ENCODE measurements at regions not wholly inside any gene's neighbourhood (a gene's known extent, or its start where the extent isn't known, plus 50 kb on each side); places are given as distances from the start of the nearest gene placed in this dataset.

DNA sequence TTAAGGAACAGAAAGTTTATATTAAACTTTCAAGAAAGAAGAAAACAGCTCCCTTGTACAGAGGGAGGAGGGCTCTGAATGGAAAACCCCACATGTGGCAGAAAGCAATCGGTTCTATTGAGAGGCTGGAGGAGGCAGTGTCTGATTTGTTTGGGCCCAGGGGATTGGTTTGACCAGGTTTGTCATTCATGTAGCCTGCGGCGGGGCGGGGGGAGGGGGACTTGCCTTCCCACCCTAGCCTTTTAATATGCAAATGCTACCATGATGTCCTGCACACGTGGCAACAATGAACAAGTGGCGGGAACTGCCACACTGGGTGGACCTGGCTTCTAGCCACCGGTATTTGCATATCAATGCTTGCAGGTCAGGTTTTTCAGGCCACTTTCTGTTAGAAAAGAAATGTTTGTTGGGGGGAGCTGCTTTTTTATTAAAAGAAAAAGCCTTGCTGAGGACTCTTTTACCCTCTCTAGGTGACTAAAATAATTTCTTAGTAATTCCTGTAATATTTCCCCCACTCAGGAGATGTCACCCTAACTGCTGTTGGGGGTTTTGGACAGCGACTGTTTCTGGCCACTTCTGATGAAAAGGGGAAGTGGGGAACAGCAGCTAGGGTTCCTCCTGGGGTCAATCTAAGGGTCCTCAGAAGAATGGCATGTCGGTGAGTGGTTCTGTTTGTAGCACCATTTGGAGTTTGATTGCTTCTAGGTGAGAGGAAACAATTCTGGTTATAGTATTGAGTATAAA lies 691.2 kb downstream of the TBL1XR1 start:
- DNase-seq (ENCODE audit: extremely low spot score): no peak
- ChIA-PET CTCF (no interaction called here), POLR2A (no interaction called here)
- TF ChIP-seq, protein P1, sequence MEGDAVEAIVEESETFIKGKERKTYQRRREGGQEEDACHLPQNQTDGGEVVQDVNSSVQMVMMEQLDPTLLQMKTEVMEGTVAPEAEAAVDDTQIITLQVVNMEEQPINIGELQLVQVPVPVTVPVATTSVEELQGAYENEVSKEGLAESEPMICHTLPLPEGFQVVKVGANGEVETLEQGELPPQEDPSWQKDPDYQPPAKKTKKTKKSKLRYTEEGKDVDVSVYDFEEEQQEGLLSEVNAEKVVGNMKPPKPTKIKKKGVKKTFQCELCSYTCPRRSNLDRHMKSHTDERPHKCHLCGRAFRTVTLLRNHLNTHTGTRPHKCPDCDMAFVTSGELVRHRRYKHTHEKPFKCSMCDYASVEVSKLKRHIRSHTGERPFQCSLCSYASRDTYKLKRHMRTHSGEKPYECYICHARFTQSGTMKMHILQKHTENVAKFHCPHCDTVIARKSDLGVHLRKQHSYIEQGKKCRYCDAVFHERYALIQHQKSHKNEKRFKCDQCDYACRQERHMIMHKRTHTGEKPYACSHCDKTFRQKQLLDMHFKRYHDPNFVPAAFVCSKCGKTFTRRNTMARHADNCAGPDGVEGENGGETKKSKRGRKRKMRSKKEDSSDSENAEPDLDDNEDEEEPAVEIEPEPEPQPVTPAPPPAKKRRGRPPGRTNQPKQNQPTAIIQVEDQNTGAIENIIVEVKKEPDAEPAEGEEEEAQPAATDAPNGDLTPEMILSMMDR (IDR thresholded peaks at IDR 0.05; ENCODE audit: control extremely low read depth, extremely low read depth, low read depth, missing control alignments): no peak

DNA sequence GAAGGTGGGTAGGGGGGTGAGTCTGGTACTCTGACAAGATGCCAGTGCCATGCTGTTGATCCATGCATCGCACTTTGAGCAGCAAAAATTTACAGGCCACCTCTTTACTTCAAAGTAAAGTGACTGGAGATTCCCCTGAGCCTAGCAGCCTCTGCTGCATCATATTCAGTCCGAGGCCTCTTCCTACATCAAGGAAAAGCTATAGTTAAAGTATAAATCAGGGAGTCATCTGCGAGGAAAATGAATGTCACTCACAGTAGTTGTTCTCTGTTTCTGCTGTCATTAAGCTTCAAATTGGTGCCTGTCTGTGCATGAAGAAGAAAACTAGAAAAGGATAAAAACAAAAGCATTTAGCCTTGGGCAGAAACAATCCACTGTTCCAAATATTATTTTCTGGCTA lies 706.2 kb downstream of the TBL1XR1 start:
- POLR2A ChIA-PET: no interaction called here
- TF ChIP-seq, protein P1 (IDR thresholded peaks at IDR 0.05; ENCODE audit: control extremely low read depth, extremely low read depth, low read depth, missing control alignments): no peak
- DNase-seq (ENCODE audit: extremely low spot score): no peak
- CTCF ChIA-PET: no interaction called here

DNA sequence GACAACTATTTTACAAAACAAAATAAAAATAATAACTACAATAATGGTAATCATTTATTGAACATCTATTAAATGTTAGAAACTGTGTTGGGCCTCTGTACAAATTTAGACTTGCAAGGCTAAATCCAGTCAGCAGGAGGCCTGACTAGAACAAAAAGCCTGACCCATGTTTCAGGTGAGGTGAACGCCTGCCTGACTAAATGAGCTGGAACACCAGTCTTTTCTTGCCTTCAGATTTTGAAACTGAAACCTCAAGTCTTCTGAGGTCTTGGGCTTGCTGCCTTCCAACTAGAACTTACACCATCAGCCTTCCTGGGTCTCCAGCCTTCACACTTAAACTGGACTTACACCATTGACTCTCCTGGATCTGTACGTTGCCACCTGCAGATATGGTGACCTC lies 706.9 kb downstream of the TBL1XR1 start:
- TF ChIP-seq, protein P1 (IDR thresholded peaks at IDR 0.05; ENCODE audit: control extremely low read depth, extremely low read depth, low read depth, missing control alignments): no peak
- POLR2A ChIA-PET: no interaction called here
- CTCF ChIA-PET: no interaction called here
- DNase-seq (ENCODE audit: extremely low spot score): no peak

DNA sequence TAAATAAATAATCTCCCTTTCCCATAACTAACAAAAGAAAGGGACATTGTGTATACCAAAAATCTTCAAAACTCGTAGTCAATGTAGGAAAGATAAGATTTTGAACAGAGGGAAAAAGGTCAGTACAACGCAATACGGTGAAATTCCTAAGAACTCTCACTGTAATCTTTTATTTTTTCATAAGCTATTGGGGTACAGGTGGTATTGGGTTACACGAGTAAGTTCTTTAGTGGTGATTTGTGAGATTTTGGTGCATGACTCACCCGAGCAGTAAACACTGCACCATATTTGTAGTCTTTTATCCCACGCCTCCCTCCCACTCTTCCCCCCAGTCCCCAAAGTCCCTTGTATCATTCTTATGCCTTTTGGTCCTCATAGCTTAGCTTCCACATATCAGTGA lies 718.0 kb downstream of the TBL1XR1 start:
- TF ChIP-seq, protein P1 (IDR thresholded peaks at IDR 0.05; ENCODE audit: control extremely low read depth, extremely low read depth, low read depth, missing control alignments): no peak
- ChIA-PET POLR2A (no interaction called here), CTCF (no interaction called here)
- no peak for DNase-seq (ENCODE audit: extremely low spot score)

DNA sequence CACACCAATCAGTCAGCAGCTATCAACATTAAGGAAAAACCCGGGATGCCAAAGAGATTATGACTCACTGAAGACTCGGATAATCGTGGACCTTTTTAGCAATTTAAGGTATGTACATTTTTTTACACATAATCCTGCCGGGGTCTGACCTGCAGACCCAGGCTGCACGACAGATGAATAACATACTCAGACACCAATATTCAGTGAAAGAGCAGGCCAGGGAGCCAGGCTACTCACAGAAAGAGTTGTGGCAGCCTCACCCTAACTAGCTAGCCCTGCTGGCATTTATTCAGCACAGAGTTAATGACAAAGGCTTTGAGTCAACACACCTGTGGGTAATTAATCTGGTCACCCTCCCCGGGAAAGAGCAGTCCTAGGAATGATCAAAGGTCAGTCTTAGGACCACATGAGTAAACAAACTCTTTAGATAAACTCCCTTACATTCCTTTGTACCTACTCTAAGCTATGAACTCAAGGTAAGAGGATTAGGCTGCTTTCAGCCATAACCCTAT lies 727.5 kb downstream of the TBL1XR1 start:
- CTCF ChIA-PET: no interaction called here
- no peak for DNase-seq (ENCODE audit: extremely low spot score)
- POLR2A ChIA-PET: no interaction called here
- TF ChIP-seq, protein P1 (IDR thresholded peaks at IDR 0.05; ENCODE audit: control extremely low read depth, extremely low read depth, low read depth, missing control alignments): no peak

DNA sequence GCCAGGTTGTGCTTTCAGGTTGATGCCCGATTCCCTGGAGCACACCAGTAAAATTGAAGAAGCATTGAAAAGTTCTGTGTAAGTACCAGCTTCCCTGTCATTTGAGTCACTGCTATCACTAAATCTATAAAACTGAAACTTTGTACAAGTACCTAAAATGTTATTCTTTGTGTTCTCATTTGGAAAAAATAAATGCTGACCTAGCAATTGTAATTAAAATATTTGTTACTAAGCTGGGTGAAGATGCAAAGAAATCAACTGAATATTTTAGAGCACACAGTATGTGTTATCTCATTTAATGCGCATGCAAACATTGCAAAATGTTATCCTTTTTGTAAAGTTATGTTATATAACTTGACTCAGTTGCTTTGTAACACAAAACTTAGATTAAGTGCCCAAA lies 733.7 kb downstream of the TBL1XR1 start:
- TF ChIP-seq, protein P1 (IDR thresholded peaks at IDR 0.05; ENCODE audit: control extremely low read depth, extremely low read depth, low read depth, missing control alignments): no peak
- POLR2A ChIA-PET: no interaction called here
- CTCF ChIA-PET: no interaction called here
- DNase-seq (ENCODE audit: extremely low spot score): no peak
